GM20000 (cell line): ENCODE measurements at regions not wholly inside any gene's neighbourhood (a gene's known extent, or its start where the extent isn't known, plus 50 kb on each side); places are given as distances from the start of the nearest gene placed in this dataset.
"Not testable (repeated sequence)": the region's sequence is repeated elsewhere in the genome, so short reads cannot be mapped to it uniquely, and the experiment has no call there.

Experiments used
- DNase-seq: peaks from one replicate; pipeline ENCODE4 v3.0.0; 2012; ENCODE audit warnings: low spot score
- TF ChIP-seq, protein P1 (sequence below): IDR thresholded peaks from 2 replicates; pipeline ENCODE4 v1.5.1; 2012; ENCODE audit warnings: mild to moderate bottlenecking, control low read depth; ENCODE audit errors: extremely low read depth, missing control alignments

DNA sequence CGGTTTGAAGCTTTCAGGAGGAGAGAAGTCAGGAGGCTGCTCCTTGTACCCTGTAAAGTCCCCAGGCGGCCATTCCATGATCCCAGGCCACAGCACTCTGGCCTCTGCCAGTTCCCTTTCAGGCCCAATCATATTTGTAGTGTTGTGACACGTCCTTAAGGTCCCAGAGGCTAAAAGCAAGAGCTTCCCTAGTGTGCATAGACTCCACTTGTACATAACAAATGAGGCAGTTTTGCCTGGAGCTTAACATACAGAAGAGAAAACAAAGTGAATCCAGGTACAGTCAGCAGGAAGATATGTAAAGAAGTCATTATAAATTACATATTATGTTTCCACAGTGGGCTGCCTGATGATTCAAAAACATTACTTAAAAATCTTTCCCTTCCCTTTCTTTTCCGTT, 81.1 kb upstream of the RPH3A start:
- TF ChIP-seq, protein P1, sequence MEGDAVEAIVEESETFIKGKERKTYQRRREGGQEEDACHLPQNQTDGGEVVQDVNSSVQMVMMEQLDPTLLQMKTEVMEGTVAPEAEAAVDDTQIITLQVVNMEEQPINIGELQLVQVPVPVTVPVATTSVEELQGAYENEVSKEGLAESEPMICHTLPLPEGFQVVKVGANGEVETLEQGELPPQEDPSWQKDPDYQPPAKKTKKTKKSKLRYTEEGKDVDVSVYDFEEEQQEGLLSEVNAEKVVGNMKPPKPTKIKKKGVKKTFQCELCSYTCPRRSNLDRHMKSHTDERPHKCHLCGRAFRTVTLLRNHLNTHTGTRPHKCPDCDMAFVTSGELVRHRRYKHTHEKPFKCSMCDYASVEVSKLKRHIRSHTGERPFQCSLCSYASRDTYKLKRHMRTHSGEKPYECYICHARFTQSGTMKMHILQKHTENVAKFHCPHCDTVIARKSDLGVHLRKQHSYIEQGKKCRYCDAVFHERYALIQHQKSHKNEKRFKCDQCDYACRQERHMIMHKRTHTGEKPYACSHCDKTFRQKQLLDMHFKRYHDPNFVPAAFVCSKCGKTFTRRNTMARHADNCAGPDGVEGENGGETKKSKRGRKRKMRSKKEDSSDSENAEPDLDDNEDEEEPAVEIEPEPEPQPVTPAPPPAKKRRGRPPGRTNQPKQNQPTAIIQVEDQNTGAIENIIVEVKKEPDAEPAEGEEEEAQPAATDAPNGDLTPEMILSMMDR = no peak
- no peak for DNase-seq

DNA sequence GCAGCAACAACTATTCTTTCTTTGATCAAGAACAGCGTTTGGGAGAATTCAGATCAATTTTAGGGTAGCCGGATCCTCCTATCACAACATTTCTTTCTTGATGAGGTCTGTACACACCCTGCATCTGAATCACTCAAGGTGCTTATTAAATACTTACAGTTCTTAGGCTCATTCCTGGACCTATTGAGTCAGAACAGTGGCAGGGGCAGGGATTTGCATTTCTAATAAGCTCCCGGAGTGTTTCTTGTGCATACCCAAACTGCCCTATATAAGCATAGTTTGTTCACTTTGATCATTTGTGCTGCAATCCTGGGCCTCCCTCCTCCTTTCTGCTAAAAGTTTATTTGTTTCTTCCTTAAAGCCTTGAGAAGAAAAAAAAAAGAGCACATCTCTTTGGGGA, 80.5 kb upstream of the RPH3A start:
- TF ChIP-seq, protein P1 = no peak
- no peak for DNase-seq

DNA sequence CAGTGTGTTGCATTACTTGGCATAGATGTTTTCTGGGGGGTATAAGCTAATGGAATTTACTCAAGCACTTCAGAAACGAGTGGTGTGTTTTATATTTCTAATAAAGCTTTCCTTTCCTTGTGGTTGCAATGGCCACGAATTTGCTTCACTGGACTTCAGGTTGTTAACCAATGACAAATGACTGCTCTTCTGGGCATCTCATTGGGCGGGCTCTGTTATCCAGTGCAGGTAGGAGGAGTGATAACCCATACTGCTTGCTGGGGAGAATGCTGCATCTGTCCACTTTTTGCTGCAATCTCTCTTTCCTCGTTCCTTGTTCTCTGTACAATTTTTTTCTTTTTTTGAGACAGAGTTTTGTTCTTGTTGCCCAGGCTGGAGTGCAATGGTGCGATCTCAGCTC, 80.0 kb upstream of the RPH3A start:
- TF ChIP-seq, protein P1 = no peak
- no peak for DNase-seq

DNA sequence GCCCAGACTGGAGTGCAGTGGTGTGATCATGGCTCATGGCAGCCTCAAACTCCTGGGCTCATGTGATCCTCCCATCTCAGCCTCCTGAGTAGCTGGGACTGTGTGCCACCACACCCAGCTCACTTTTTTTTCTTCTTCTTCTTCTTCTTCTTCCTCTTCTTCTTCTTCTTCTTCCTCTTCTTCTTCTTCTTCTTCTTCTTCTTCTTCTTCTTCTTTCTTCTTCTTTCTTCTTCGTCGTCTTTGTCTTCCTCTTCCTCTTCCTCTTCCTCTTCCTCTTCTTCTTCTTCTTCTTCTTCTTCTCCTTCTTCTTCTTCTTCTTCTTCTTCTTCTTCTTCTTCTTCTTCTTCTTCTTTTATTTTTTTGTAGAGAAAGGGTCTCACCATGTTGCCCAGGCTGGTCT, 78.8 kb upstream of the RPH3A start:
- DNase-seq = not testable (repeated sequence)

DNA sequence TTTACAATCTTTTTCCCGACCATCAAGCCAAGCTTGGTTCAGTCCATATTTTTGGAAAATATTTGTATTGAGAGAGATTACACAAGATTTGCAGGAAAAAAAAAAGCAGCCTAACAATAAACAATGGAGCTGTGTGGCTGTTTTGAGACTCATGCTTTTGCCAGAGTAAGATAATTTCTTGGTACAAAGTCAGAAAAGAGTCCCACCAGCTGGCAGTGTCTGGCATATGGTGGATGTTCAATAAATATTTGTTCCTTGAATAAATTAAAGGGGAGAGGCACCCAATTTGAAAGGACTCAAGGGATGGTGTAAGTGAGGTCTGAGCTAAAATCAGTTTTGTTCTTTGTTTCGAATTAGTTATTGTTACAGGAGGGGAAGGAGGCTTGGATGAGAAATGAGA, 78.1 kb upstream of the RPH3A start:
- TF ChIP-seq, protein P1 = no peak
- no peak for DNase-seq

DNA sequence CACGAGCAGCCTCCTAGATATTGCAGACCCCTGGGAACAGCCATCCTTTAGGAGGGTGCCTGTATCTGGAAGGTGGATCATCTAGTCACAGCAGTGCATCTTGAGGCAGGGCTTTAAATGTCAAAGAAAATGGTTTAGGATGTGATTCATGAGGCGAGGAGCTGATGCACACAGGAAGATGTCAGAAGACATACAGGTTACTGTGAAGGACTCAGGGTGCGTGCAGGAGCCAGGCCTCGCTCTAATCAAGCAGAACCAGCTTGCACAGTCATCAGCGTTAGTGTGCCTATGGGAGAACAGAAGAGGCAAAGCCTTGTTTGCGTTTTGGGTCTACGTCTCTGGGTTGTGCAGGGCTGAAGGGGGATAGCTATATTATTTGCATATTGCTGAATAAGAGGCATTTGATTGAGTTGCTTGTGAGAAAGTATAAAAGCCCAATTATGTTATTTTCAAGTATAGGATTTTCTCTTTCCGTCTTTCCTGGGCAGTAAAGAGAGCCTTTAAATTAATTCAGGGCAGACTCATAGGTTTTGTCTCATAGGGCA, 77.3 kb upstream of the RPH3A start:
- no peak for DNase-seq
- TF ChIP-seq, protein P1 = no peak

DNA sequence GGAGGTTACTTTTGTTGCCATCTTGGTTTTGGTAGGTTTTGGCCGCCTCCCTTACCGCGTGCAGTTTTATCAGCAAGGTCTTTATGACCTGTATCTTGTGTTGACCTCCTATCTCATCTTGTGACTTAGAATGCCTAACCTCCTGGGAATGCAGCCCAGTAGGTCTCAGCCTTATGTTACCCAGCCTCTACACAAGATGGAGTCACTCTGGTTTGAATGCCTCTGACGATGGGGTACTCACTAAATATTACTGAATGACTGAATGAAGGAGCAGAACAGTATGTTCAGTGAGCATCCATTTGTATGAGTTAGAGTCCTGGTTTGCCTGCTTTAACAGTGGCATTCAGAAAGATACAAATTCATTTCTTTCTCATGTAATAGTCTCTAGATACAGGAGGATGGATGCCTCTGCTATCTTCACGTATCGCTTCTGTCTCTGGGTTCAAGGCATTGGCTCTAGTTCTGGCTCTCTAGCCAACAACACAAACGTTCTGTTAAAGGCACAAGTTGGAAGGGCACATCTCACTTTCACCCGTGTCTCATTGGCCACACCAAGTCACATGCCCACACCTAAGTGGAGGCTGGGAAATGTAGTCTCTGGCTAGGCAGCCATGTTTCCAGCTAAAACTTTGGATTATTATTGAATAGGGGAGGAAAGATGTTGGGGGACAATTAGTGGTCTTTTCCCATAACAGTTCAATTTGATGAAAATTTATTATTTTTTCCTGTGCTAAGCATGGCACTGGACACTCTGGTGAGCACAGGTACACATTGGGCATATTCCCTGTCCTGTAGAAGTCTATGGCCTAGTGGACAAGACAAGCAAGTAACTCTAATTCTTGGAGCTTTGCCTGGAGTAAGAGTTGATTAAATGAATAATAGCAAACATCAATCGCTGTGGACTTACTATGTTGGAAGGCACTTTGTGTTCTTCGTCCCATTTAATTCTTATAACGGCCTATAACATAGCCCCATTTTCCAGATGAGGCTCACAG, 75.2 kb upstream of the RPH3A start:
- TF ChIP-seq, protein P1 = no peak
- peak; percentile 9 for DNase-seq
